Lower lobe of right lung (tissue), 2 donors: ENCODE measurements at regions not wholly inside any gene's neighbourhood (a gene's known extent, or its start where the extent isn't known, plus 50 kb on each side); places are given as distances from the start of the nearest gene placed in this dataset.

Experiments used
- ATAC-seq, 2 donors: fragments of 200-7000 bp; cut with Tn5 transposase; one replicate each; pipeline ENCODE4 v1.9.1; 2020 to 2022; ENCODE audit warnings: mild to moderate bottlenecking in 2 of 2, moderate library complexity in 2 of 2
- DNase-seq: peaks from one replicate; pipeline ENCODE4 v3.0.0-alpha.2; 2020
- H3K27ac ChIP-seq: fragments of 200-600 bp; one replicate; pipeline ENCODE4 v1.8.0; 2022
- H3K27me3 ChIP-seq: fragments of 200-600 bp; one replicate; pipeline ENCODE4 v1.8.0; 2022; ENCODE audit warnings: low read depth
- H3K36me3 ChIP-seq: fragments of 200-600 bp; one replicate; pipeline ENCODE4 v1.8.0; 2022; ENCODE audit warnings: mild to moderate bottlenecking
- H3K4me1 ChIP-seq: fragments of 200-600 bp; one replicate; pipeline ENCODE4 v1.8.0; 2022
- H3K4me3 ChIP-seq: fragments of 200-600 bp; one replicate; pipeline ENCODE4 v1.8.0; 2022; ENCODE audit warnings: mild to moderate bottlenecking
- H3K9me3 ChIP-seq: fragments of 200-600 bp; one replicate; pipeline ENCODE4 v1.8.0; 2022
- CTCF ChIP-seq: fragments of 200-600 bp; IDR thresholded peaks from one replicate; pipeline ENCODE4 v1.8.0; 2022; ENCODE audit warnings: antibody characterized with exemption, mild to moderate bottlenecking
- intact Hi-C: fragments of 100-400 bp; cut with DNase I; formaldehyde crosslinking; loops from one replicate; pipeline ENCODE4 v1.11.0; 2022
- donor health status: DM: no; HTN: yes; CAD: no; lungs with severe emphysema.

DNA sequence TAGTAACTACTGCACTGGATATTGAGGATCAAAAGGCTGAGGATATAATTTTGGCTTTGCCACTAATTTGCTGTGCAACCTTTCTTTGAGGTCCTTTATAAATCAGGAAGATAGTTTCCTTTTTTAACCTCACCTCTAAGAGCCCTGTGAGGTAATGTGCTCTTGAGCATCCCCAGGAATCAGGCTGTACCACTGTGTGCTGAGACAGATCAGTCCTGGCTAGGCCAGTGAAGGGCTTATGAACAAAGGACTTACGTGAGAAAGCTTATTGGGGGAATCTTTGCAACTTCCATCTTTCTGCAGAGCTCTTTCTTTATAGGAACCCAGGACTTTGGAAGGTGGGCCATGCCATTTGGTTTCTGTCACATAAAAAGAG, 188.9 kb downstream of the SIPA1L2 start:
- Histone ChIP-seq H3K9me3 (no peaks in the 10 kb centered on the region), H3K36me3 (peaks cover 75% of the 10 kb centered on the region), H3K27ac (no peak overlapping the region), H3K4me3 (no peak overlapping the region), H3K4me1 (peaks cover 13% of the 10 kb centered on the region), H3K27me3 (no peaks in the 10 kb centered on the region)
- TF ChIP-seq CTCF = no peak
- intact Hi-C loops = no loop called here
- DNase-seq (no peak), ATAC-seq (no peak)

DNA sequence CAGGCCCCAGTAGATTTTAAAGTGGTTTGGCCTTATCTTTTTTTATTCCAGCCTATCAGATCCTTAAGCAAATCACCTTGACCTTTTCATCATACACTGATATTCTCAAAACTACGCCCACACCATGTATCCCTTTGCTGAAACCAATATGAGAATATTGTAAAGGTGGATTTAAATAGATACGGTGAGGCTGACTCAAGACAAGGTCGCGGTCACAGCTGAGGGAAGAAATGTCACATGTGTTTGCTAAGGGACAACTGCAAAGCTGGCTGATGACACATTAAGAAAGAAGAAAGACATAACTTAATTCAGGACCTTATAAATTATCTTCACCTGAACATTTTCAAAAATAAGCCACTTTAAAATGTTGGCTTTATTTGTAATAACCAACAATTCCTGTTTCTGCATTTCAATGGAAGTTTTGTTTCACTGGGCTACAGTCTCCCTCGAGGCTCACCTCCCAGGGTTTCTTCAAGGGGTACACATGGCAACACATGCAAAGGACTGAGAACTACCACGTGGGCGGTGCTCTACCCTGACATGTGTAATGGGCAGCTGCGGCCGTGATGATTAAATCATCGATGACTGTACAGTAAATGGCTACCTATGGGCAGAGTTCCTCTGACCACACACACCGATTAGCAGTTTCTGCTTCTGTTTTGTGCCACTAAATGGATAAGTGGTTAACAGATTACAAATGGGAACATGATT, 189.5 kb downstream of the SIPA1L2 start:
- intact Hi-C loops = no loop called here
- no peak overlapping the region for H3K27ac ChIP-seq
- H3K4me1 ChIP-seq = peaks cover 19% of the 10 kb centered on the region
- no peak for TF ChIP-seq CTCF
- DNase-seq (no peak), ATAC-seq (no peak)
- peaks cover 71% of the 10 kb centered on the region for H3K36me3 ChIP-seq
- H3K4me3 ChIP-seq = no peak overlapping the region
- H3K9me3 ChIP-seq = no peaks in the 10 kb centered on the region
- H3K27me3 ChIP-seq = no peaks in the 10 kb centered on the region

DNA sequence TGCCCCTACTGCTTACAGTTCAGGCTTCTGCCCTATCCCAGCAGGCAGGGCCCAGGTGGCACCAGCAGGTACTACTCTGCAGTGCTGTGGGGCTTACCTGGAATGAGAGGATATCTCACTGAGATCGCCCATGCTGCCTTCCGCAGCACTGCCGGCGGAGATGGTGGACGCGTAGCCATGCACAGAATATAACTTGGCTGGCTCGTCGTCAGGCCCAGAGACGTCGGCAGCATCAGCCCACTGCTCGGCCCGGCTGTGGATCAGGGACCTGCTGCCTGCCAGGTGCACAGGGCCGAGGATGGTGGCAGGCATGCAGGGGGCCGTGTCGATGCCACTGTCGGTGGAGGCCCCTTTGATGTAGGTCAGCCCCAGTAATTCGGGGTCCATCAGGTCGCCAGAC, 190.9 kb downstream of the SIPA1L2 start:
- H3K9me3 ChIP-seq = no peaks in the 10 kb centered on the region
- H3K4me3 ChIP-seq = no peak overlapping the region
- H3K27ac ChIP-seq = no peak overlapping the region
- ATAC-seq (no peak), DNase-seq (no peak)
- peaks cover 20% of the 10 kb centered on the region for H3K4me1 ChIP-seq
- peaks cover 71% of the 10 kb centered on the region for H3K36me3 ChIP-seq
- intact Hi-C loops = no loop called here
- TF ChIP-seq CTCF = no peak
- H3K27me3 ChIP-seq = no peaks in the 10 kb centered on the region

DNA sequence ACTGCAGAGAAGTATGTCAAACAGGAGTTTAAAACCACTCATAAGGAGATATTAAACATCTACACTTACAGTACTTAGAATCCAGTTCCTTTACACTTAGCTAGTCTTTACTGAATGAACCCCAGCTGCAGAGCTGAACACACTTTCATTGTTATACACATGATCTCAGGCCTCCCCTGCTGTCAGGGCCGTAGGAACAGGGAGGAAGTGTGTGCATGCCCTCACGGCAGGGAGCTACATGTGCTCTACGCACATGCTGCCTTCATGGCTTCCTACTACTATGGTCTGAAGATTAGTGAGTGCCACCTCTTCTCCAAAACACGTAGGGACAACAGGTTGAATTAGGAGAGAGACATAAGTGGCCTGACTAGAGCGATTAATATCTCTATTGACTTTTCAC, 191.5 kb downstream of the SIPA1L2 start:
- no peak for ATAC-seq
- H3K27me3 ChIP-seq = no peaks in the 10 kb centered on the region
- intact Hi-C loops = no loop called here
- DNase-seq = no peak
- no peaks in the 10 kb centered on the region for H3K9me3 ChIP-seq
- TF ChIP-seq CTCF = no peak
- H3K27ac ChIP-seq = no peak overlapping the region
- H3K4me3 ChIP-seq = no peak overlapping the region
- peaks cover 20% of the 10 kb centered on the region for H3K4me1 ChIP-seq
- H3K36me3 ChIP-seq = peaks cover 73% of the 10 kb centered on the region

DNA sequence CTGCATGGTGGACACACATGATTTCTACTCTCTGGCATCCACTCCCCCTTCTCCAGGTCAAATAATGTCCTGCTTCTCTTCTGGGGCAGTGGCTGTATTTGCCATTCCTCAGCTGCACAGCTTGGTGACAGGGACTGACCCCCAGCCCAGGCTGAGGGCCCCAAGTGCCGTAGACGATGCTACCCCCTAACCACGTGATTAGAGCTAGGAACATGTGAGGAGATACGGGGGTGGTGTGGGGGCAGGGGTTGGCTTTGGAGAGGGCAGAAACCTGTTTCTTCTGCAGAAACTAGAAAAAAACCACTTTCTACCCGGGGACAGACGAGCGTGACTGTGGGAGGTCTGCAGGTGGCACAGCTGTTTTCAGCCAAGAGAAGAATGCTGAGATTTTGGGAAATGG, 192.4 kb downstream of the SIPA1L2 start:
- no peak for TF ChIP-seq CTCF
- DNase-seq (no peak), ATAC-seq (no peak)
- no peaks in the 10 kb centered on the region for H3K27me3 ChIP-seq
- intact Hi-C loops = no loop called here
- no peak overlapping the region for H3K4me3 ChIP-seq
- peaks cover 20% of the 10 kb centered on the region for H3K4me1 ChIP-seq
- H3K9me3 ChIP-seq = no peaks in the 10 kb centered on the region
- H3K27ac ChIP-seq = no peak overlapping the region
- H3K36me3 ChIP-seq = peaks cover 72% of the 10 kb centered on the region

DNA sequence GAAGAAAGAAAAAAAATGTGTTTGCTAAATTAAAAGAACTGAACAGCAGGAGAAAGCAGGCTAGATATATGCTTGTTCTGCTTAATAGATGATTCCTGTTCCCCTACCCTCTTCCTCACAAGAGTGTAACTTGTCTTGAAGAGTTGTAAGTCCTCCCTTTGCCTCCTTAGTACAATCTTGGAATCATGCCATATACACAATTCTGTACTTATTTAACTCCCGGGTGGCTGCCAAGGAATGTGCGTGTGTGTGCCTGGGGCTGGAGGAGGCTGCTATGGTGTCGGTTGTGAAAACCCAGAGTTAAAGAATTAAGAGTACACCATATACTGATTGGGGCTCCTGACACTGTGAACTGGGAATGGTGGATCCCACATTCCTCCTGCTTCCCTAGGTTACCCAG, 194.2 kb downstream of the SIPA1L2 start:
- Histone ChIP-seq H3K27ac (no peak overlapping the region), H3K27me3 (no peaks in the 10 kb centered on the region), H3K4me1 (peaks cover 20% of the 10 kb centered on the region), H3K4me3 (no peak overlapping the region), H3K9me3 (no peaks in the 10 kb centered on the region), H3K36me3 (peaks cover 68% of the 10 kb centered on the region)
- intact Hi-C loops = no loop called here
- ATAC-seq = peak in 1 of 2 donors; percentile 29
- TF ChIP-seq CTCF = no peak
- DNase-seq = no peak
